Transverse colon (tissue), 4 donors: ENCODE measurements at regions not wholly inside any gene's neighbourhood (a gene's known extent, or its start where the extent isn't known, plus 50 kb on each side); places are given as distances from the start of the nearest gene placed in this dataset.
"Not testable (repeated sequence)": the region's sequence is repeated elsewhere in the genome, so short reads cannot be mapped to it uniquely, and the experiment has no call there.

Experiments
- DNase-seq: peaks from one replicate; pipeline ENCODE4 v3.0.0-alpha.2; 2019
- H3K27ac ChIP-seq, 4 donors: fragments of 200-600 bp; sonication (generic); 2 replicates each; pipeline ENCODE4 v1.5.1; 2016 to 2018; ENCODE audit warnings: inconsistent platforms in 4 of 4
- H3K27me3 ChIP-seq: fragments of 200-600 bp; sonication (generic); 2 replicates; pipeline ENCODE4 v1.5.1; 2017; ENCODE audit warnings: inconsistent platforms
- H3K36me3 ChIP-seq, 4 donors: fragments of 200-600 bp; sonication (generic); 2 replicates each; pipeline ENCODE4 v1.5.1; 2017 to 2019; ENCODE audit warnings: inconsistent platforms in 4 of 4
- H3K4me1 ChIP-seq, 4 donors: fragments of 200-600 bp; sonication (generic); 2 replicates each; pipeline ENCODE4 v1.5.1; 2017 to 2020; ENCODE audit warnings: inconsistent platforms in 4 of 4
- H3K4me3 ChIP-seq, 4 donors: fragments of 200-600 bp; sonication (generic); 1 replicate in 1 of 4; 2 replicates in 3 of 4; pipeline versions ENCODE4 v1.5.1 to v1.6.1; 2017 to 2019; ENCODE audit warnings: inconsistent platforms in 4 of 4
- H3K9me3 ChIP-seq, 2 donors: fragments of 200-600 bp; sonication (generic); 2 replicates each; pipeline ENCODE4 v1.5.1; 2017 to 2019; ENCODE audit warnings: inconsistent platforms in 2 of 2
- EP300 ChIP-seq: sonication (generic); formaldehyde crosslinking; IDR thresholded peaks from one replicate; pipeline ENCODE4 v1.6.1; 2017; ENCODE audit warnings: antibody characterized with exemption, low read depth
- POLR2A ChIP-seq: fragments of 450-650 bp; IDR thresholded peaks from one replicate; pipeline ENCODE4 v1.6.1; 2016; ENCODE audit warnings: antibody characterized with exemption, mild to moderate bottlenecking, moderate library complexity
- POLR2AphosphoS5 ChIP-seq, 3 donors: sonication (generic); formaldehyde crosslinking; IDR thresholded peaks; one replicate each; pipeline ENCODE4 v1.6.1; 2016; ENCODE audit warnings: antibody characterized with exemption in 3 of 3
- WGBS, 2 donors: methylation state at CpG; one replicate each; pipeline ENCODE4 v1.1.5; 2018; ENCODE audit warnings: low coverage in 1 of 2; 5-methylcytosine and 5-hydroxymethylcytosine counted together
- in situ Hi-C, 4 donors: fragments of 200-750 bp; cut with MboI; loops; one replicate each; pipeline versions ENCODE4 v1.15.0 to v1.15.1; 2017; ENCODE audit warnings: low sequenced_read_pairs in 3 of 4, low pct_ligation_motif_present in 1 of 4, low pct_unique_long_range_greater_than_20kb in 1 of 4
- intact Hi-C: fragments of 100-400 bp; cut with DNase I; formaldehyde crosslinking; loops from one replicate; pipeline ENCODE4 v1.15.1; 2023; ENCODE audit warnings: low total_unique reads
- TF ChIP-seq, protein P1 (sequence below), 5 experiments: fragments of 200-600 bp in 3 of 5; fragments of 450-650 bp in 2 of 5; sonication (generic) in 3 of 5; IDR thresholded peaks; 1 replicate in 2 of 5; 2 replicates in 3 of 5; pipeline ENCODE4 v1.5.1; 2016 to 2017; ENCODE audit warnings: antibody characterized with exemption in 5 of 5, inconsistent platforms in 3 of 5, mild to moderate bottlenecking in 2 of 5, moderate library complexity in 1 of 5

GRCh38 chr4:100869276-100869675, 351.5 kb upstream of the EMCN start:
- Histone ChIP-seq H3K4me3 (no peak overlapping the region), H3K4me1 (no peaks in the 10 kb centered on the region), H3K9me3 (no peaks in the 10 kb centered on the region), H3K36me3 (no peaks in the 10 kb centered on the region), H3K27me3 (no peaks in the 10 kb centered on the region), H3K27ac (no peak overlapping the region)
- 100% methylated on average over 1 of the region's 1 CpG for WGBS, 2 donors
- in situ Hi-C loops (loop anchor here in 1 of 4 donors (25.0 kb wide), 1 partner anchor 107 kb away; no protein-coding TSS in a partner anchor), intact Hi-C loops (no loop called here)
- TF ChIP-seq, protein P1, sequence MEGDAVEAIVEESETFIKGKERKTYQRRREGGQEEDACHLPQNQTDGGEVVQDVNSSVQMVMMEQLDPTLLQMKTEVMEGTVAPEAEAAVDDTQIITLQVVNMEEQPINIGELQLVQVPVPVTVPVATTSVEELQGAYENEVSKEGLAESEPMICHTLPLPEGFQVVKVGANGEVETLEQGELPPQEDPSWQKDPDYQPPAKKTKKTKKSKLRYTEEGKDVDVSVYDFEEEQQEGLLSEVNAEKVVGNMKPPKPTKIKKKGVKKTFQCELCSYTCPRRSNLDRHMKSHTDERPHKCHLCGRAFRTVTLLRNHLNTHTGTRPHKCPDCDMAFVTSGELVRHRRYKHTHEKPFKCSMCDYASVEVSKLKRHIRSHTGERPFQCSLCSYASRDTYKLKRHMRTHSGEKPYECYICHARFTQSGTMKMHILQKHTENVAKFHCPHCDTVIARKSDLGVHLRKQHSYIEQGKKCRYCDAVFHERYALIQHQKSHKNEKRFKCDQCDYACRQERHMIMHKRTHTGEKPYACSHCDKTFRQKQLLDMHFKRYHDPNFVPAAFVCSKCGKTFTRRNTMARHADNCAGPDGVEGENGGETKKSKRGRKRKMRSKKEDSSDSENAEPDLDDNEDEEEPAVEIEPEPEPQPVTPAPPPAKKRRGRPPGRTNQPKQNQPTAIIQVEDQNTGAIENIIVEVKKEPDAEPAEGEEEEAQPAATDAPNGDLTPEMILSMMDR (IDR thresholded peaks at IDR 0.05), result no peak
- DNase-seq, result no peak

GRCh38 chr4:100868281-100868680, 350.5 kb upstream of the EMCN start:
- H3K4me1 ChIP-seq, H3K4me3 ChIP-seq, H3K27ac ChIP-seq, H3K27me3 ChIP-seq, H3K36me3 ChIP-seq, H3K9me3 ChIP-seq, intact Hi-C loops, DNase-seq: not testable (repeated sequence)
- 40% methylated on average over 4 of the region's 4 CpGs; no CpG with 5 or more reads in 1 of the 2 donors for WGBS, 2 donors
- in situ Hi-C loops, result loop anchor here in 1 of 4 donors (25.0 kb wide), 1 partner anchor 106 kb away; no protein-coding TSS in a partner anchor

DNA sequence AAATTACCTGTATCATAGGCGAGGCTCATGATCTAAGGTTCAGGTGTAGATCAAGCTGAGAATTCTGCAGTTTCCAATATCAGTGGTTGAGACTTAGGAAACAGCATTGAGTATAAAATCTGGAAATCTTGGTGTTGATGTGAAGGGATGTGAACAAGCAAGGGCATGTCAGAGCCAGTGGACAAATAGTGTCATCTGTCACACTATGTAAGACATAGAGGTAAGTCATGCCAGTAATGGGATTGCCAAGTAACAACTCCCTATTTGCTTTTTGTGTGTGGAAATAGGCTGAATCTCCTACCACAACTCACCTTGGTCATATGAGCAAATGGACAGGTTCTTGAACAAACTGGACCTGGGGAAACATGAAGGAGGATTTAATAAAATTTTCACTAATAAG, 334.5 kb upstream of the EMCN start:
- H3K4me3 ChIP-seq, result no peak overlapping the region
- TF ChIP-seq EP300 (no peak), POLR2AphosphoS5 (IDR thresholded peaks at IDR 0.05) (no peak), POLR2A (no peak)
- TF ChIP-seq, protein P1 (IDR thresholded peaks at IDR 0.05), result no peak
- H3K36me3 ChIP-seq, result no peaks in the 10 kb centered on the region
- 82 to 83% methylated on average over 1 of the region's 1 CpG for WGBS, 2 donors
- in situ Hi-C loops (loop anchor here in 1 of 4 donors (25.0 kb wide), 1 partner anchor 90 kb away; no protein-coding TSS in a partner anchor), intact Hi-C loops (no loop called here)
- H3K4me1 ChIP-seq, result no peaks in the 10 kb centered on the region
- no peaks in the 10 kb centered on the region for H3K27me3 ChIP-seq
- no peaks in the 10 kb centered on the region for H3K9me3 ChIP-seq
- no peak overlapping the region for H3K27ac ChIP-seq
- DNase-seq, result no peak

DNA sequence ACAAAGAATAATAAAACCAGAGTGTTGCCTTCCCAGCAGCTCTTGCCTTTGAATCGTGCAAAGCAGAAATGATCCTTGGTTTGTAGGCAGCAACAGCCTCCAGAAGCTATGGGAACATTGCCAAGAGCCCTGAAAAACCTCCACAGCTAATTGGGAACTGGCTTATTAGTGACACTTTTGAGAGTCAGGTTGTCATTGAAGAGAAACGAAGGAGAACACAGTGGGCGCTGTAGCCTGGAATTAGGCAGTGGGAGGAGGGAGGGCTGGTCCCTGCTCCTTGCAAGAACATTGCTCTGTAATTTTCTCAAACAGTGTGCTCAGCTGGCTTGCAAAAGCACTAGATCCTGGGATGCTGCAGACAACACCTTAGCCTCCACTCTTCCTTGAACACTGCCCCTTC, 331.5 kb upstream of the EMCN start:
- no peaks in the 10 kb centered on the region for H3K36me3 ChIP-seq
- intact Hi-C loops, result no loop called here
- no peaks in the 10 kb centered on the region for H3K27me3 ChIP-seq
- no peak overlapping the region for H3K27ac ChIP-seq
- no peak for DNase-seq
- H3K4me1 ChIP-seq, result no peaks in the 10 kb centered on the region
- in situ Hi-C loops, result no loop called here
- TF ChIP-seq, protein P1 (IDR thresholded peaks at IDR 0.05), result no peak
- TF ChIP-seq POLR2AphosphoS5 (IDR thresholded peaks at IDR 0.05) (no peak), EP300 (no peak), POLR2A (no peak)
- H3K4me3 ChIP-seq, result no peak overlapping the region
- WGBS, 2 donors, result 72% methylated on average over 3 of the region's 3 CpGs; no CpG with 5 or more reads in 1 of the 2 donors
- no peaks in the 10 kb centered on the region for H3K9me3 ChIP-seq

- no peak overlapping the region for H3K4me3 ChIP-seq
These were observed 331.0 kb upstream of the EMCN start for GRCh38 chr4:100848841-100849240.

More at GRCh38 chr4:100848841-100849240, 331.0 kb upstream of the EMCN start:
- 77% methylated on average over 2 of the region's 2 CpGs; no CpG with 5 or more reads in 1 of the 2 donors for WGBS, 2 donors
- DNase-seq, result no peak
- TF ChIP-seq, protein P1 (IDR thresholded peaks at IDR 0.05), result no peak
- no peak for TF ChIP-seq POLR2AphosphoS5 (IDR thresholded peaks at IDR 0.05)
- no peak for TF ChIP-seq POLR2A
- TF ChIP-seq EP300, result no peak
- intact Hi-C loops, result no loop called here
- in situ Hi-C loops, result no loop called here
- Histone ChIP-seq H3K27me3 (no peaks in the 10 kb centered on the region), H3K27ac (no peak overlapping the region), H3K9me3 (no peaks in the 10 kb centered on the region), H3K36me3 (no peaks in the 10 kb centered on the region), H3K4me1 (no peaks in the 10 kb centered on the region)
